Effector memory CD4-positive, alpha-beta T cell (primary cell): ENCODE measurements at regions not wholly inside any gene's neighbourhood (a gene's known extent, or its start where the extent isn't known, plus 50 kb on each side); places are given as distances from the start of the nearest gene placed in this dataset.

Experiments
- DNase-seq, 3 donors: peaks; one replicate each; pipeline ENCODE4 v3.0.0-alpha.2; 2020
- H3K27ac ChIP-seq: 2 replicates; pipeline ENCODE4 v1.7.0; 2013; ENCODE audit warnings: mild to moderate bottlenecking, low read length, moderate library complexity; ENCODE audit not compliant: insufficient read depth, poor library complexity, severe bottlenecking
- H3K27me3 ChIP-seq: replicated peaks from 2 replicates; pipeline ENCODE4 v1.7.0; 2013; ENCODE audit warnings: mild to moderate bottlenecking, low read length; ENCODE audit not compliant: insufficient read depth, control insufficient read depth, poor library complexity, severe bottlenecking
- H3K36me3 ChIP-seq: 2 replicates; pipeline ENCODE4 v1.7.0; 2013; ENCODE audit warnings: mild to moderate bottlenecking, low read length, moderate library complexity; ENCODE audit not compliant: control insufficient read depth, insufficient read depth
- H3K4me1 ChIP-seq: 2 replicates; pipeline ENCODE4 v1.7.0; 2013; ENCODE audit warnings: low read length, mild to moderate bottlenecking; ENCODE audit not compliant: control insufficient read depth, insufficient read depth, poor library complexity, severe bottlenecking
- H3K4me3 ChIP-seq: 2 replicates; pipeline ENCODE4 v1.7.0; 2013; ENCODE audit warnings: low read length, low read depth, mild to moderate bottlenecking; ENCODE audit not compliant: insufficient read depth, poor library complexity, severe bottlenecking
- H3K9me3 ChIP-seq: 2 replicates; pipeline ENCODE4 v1.7.0; 2013; ENCODE audit warnings: mild to moderate bottlenecking, low read length, moderate library complexity; ENCODE audit not compliant: control insufficient read depth

GRCh38 chr9:87435189-87435880, 62.3 kb upstream of the DAPK1 start:
- no peaks in the 10 kb centered on the region for H3K9me3 ChIP-seq
- H3K27ac ChIP-seq, result no peak overlapping the region
- no peaks in the 10 kb centered on the region for H3K36me3 ChIP-seq
- no peaks in the 10 kb centered on the region for H3K27me3 ChIP-seq
- no peak overlapping the region for H3K4me3 ChIP-seq
- no peaks in the 10 kb centered on the region for H3K4me1 ChIP-seq
- no peak for DNase-seq

- Histone ChIP-seq H3K4me3 (no peak overlapping the region), H3K4me1 (no peaks in the 10 kb centered on the region), H3K36me3 (no peaks in the 10 kb centered on the region), H3K27ac (no peak overlapping the region), H3K9me3 (no peaks in the 10 kb centered on the region), H3K27me3 (no peaks in the 10 kb centered on the region)
- no peak for DNase-seq
Measured at GRCh38 chr9:87436716-87437115, 61.0 kb upstream of the DAPK1 start.

- H3K27ac ChIP-seq, result no peak overlapping the region
- no peak overlapping the region for H3K4me3 ChIP-seq
- H3K4me1 ChIP-seq, result no peaks in the 10 kb centered on the region
- no peaks in the 10 kb centered on the region for H3K36me3 ChIP-seq
- no peaks in the 10 kb centered on the region for H3K9me3 ChIP-seq
- H3K27me3 ChIP-seq, result no peaks in the 10 kb centered on the region
- no peak for DNase-seq
Measured at GRCh38 chr9:87437966-87438365, 59.7 kb upstream of the DAPK1 start.

GRCh38 chr9:87441251-87441650, 56.4 kb upstream of the DAPK1 start:
- no peaks in the 10 kb centered on the region for H3K9me3 ChIP-seq
- no peaks in the 10 kb centered on the region for H3K27me3 ChIP-seq
- no peak overlapping the region for H3K4me3 ChIP-seq
- DNase-seq, result no peak
- H3K27ac ChIP-seq, result no peak overlapping the region
- no peaks in the 10 kb centered on the region for H3K4me1 ChIP-seq
- no peaks in the 10 kb centered on the region for H3K36me3 ChIP-seq

GRCh38 chr9:87442451-87442850, 55.2 kb upstream of the DAPK1 start:
- Histone ChIP-seq H3K9me3 (no peaks in the 10 kb centered on the region), H3K4me1 (no peaks in the 10 kb centered on the region), H3K27me3 (no peaks in the 10 kb centered on the region), H3K36me3 (no peaks in the 10 kb centered on the region), H3K27ac (no peak overlapping the region), H3K4me3 (no peak overlapping the region)
- DNase-seq, result no peak

- DNase-seq, result no peak
- no peaks in the 10 kb centered on the region for H3K4me1 ChIP-seq
- no peak overlapping the region for H3K27ac ChIP-seq
- H3K36me3 ChIP-seq, result no peaks in the 10 kb centered on the region
- H3K4me3 ChIP-seq, result no peak overlapping the region
- no peaks in the 10 kb centered on the region for H3K27me3 ChIP-seq
- no peaks in the 10 kb centered on the region for H3K9me3 ChIP-seq
Measured at GRCh38 chr9:87443006-87443405, 54.7 kb upstream of the DAPK1 start.

- Histone ChIP-seq H3K27ac (no peak overlapping the region), H3K4me3 (no peak overlapping the region), H3K27me3 (no peaks in the 10 kb centered on the region), H3K4me1 (no peaks in the 10 kb centered on the region), H3K36me3 (no peaks in the 10 kb centered on the region), H3K9me3 (no peaks in the 10 kb centered on the region)
- no peak for DNase-seq
Measured at GRCh38 chr9:87443461-87443860, 54.2 kb upstream of the DAPK1 start.

GRCh38 chr9:87445646-87446045, 52.0 kb upstream of the DAPK1 start:
- no peak overlapping the region for H3K27ac ChIP-seq
- no peaks in the 10 kb centered on the region for H3K4me1 ChIP-seq
- no peaks in the 10 kb centered on the region for H3K27me3 ChIP-seq
- no peak for DNase-seq
- no peaks in the 10 kb centered on the region for H3K36me3 ChIP-seq
- H3K4me3 ChIP-seq, result no peak overlapping the region
- no peaks in the 10 kb centered on the region for H3K9me3 ChIP-seq

GRCh38 chr9:87446527-87446926, 51.1 kb upstream of the DAPK1 start:
- no peak overlapping the region for H3K4me3 ChIP-seq
- no peaks in the 10 kb centered on the region for H3K9me3 ChIP-seq
- DNase-seq, result no peak
- H3K27ac ChIP-seq, result no peak overlapping the region
- no peaks in the 10 kb centered on the region for H3K36me3 ChIP-seq
- no peaks in the 10 kb centered on the region for H3K4me1 ChIP-seq
- no peaks in the 10 kb centered on the region for H3K27me3 ChIP-seq

- Histone ChIP-seq H3K4me3 (no peak overlapping the region), H3K27ac (no peak overlapping the region), H3K4me1 (no peaks in the 10 kb centered on the region), H3K9me3 (no peaks in the 10 kb centered on the region), H3K36me3 (no peaks in the 10 kb centered on the region), H3K27me3 (no peaks in the 10 kb centered on the region)
- no peak for DNase-seq
Measured at GRCh38 chr9:87447547-87448432, 49.9 kb upstream of the DAPK1 start.
